ENCODE measurements at regions not wholly inside any gene's neighbourhood (a gene's known extent, or its start where the extent isn't known, plus 50 kb on each side); places are given as distances from the start of the nearest gene placed in this dataset.
"Not testable (repeated sequence)": the region's sequence is repeated elsewhere in the genome, so short reads cannot be mapped to it uniquely, and the experiment has no call there.

- H3K4me3 ChIP-seq (ENCODE audit: low read depth, low read length) = not testable (repeated sequence)
- DNase-seq (ENCODE audit: low read depth) = peak; percentile 9
Observed at GRCh38 chr1:95167503-95167902, 50.3 kb downstream of the TLCD4 start.

- no peak for TF ChIP-seq CTCF (conservative IDR thresholded peaks at IDR 0.05; ENCODE audit: low read depth, low read length)
- no peak for DNase-seq (ENCODE audit: low read depth)
Observed at GRCh38 chr1:95168028-95168427, 50.9 kb downstream of the TLCD4 start.

GRCh38 chr1:95168761-95169351 is 51.7 kb downstream of the TLCD4 start:
- H3K4me3 ChIP-seq (ENCODE audit: low read depth, low read length) = no peak overlapping the region
- no peak for TF ChIP-seq CTCF (conservative IDR thresholded peaks at IDR 0.05; ENCODE audit: low read depth, low read length)
- no peak for DNase-seq (ENCODE audit: low read depth)

More at GRCh38 chr1:95168028-95168427, 50.9 kb downstream of the TLCD4 start:
- no peak overlapping the region for H3K4me3 ChIP-seq (ENCODE audit: low read depth, low read length)

DNA sequence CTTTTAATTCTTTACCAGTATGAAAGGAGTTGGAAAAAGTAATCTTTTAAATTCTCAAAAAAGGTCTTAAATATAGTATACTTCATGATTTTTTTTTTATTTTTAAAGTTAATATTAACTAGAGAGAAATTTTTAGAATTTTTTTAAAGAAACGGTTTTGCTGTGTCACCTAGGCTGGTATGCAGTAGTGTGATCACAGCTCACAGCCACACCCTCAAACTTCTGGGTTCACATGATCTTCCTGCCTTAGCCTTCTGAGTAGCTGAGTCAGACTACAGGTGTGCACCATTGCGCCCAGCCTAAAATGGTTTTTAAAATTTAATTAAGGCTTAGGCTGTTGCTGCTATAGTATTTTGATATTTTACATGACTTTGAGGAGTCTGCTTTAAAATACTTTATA is 52.4 kb downstream of the TLCD4 start:
- no peak for DNase-seq (ENCODE audit: low read depth)
- no peak for TF ChIP-seq CTCF (conservative IDR thresholded peaks at IDR 0.05; ENCODE audit: low read depth, low read length)
- no peak overlapping the region for H3K4me3 ChIP-seq (ENCODE audit: low read depth, low read length)

DNA sequence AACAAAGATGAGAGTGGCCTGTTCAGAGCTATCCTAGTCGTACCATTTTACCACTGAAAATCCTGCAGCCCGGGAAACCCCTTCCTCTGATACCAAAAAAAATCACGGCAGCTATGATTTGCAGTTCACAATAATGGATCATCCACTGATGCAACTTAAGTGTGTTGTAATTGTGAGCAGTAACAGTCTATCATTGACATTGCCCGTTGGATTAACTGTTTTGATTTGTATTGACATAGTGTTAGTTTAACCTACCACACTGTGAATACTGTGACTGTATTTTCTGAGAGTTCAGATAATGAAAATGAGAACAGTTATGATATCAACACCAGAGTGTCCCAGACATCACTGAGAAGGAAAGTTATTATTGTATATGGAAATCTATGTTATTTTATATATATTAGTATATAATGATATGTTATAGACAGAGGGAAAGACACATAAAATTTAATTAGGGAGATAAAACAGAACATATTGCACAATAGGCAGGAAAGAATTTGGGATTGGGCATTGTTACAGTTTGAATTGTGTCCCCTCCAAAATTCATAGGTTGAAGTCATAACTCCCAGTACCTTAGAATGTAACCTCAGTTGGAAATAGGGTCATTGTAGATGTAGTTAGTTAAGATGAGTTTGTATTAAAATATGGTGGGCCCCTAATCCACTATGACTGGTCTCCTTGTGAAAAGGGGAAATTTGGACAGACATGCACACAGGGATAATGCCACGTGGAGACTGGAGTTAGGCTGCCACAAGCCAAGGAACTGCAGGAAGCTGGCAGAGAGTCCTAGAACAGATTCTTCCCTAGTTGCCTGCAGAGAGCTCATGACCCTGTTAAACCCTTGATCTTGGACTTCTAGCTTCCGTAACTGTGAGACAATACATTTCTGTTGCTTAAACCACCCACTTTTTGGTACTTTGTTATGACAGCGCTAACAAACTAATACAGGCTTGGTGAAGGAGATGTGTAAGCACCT is 54.4 kb downstream of the TLCD4 start:
- DNase-seq (ENCODE audit: low read depth) = no peak
- no peak overlapping the region for H3K4me3 ChIP-seq (ENCODE audit: low read depth, low read length)
- TF ChIP-seq CTCF (conservative IDR thresholded peaks at IDR 0.05; ENCODE audit: low read depth, low read length) = no peak

DNA sequence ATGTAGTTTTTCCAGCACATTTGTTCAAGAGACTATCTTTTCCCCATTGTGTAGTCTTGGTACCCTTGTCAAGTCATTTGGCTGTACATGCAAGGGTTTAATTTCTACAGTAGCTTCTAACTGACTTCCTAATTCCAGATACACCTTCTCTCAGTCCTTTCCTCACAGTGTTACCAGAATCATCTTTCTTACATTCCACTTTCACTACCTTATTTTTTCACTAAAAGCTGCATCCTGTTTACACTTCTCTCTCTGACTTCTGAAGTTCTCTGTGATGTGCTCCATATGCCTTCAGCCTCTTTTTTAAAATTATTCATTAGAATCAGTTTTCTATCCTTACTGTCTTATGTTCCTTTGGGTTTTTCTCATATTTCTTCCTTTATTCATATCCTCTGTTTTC is 57.1 kb upstream of the RWDD3 start:
- TF ChIP-seq CTCF (conservative IDR thresholded peaks at IDR 0.05; ENCODE audit: low read depth, low read length) = no peak
- no peak for DNase-seq (ENCODE audit: low read depth)
- H3K4me3 ChIP-seq (ENCODE audit: low read depth, low read length) = no peak overlapping the region

DNA sequence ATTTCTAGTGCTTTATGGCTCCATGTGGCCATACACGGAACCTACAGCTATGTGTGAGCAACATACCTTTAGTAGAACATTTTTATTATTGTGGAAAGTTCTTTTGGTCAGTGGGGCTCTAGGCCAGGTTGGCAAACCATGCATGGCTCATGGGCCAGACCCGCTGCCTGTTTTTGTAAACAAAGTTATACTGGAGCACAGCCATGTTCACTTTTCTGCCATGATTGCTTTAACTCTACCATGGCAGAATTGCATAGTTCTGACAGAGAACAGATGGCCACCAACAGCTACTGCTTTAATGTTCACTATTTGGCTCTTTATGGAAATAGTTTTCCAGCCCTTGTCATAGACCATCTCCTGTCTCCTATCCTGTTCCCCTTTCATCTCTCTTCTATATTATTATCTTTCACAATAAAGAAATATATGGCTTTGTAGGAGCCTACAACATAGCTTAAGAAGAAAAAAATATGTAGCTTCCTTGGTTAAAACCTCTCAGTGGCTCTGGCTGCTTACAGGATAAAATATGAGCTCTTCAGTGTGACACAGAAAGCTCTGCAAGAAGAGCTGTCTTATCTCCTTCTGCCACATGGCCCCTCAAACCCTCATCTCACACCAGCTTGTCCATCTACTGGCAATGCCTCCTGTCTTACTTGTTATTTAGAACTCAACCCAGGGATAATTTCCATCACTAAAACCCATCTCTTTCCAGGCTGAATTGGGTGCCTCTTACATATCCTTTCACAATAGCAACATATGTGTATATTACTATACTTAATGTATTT is 54.6 kb upstream of the RWDD3 start:
- no peak for DNase-seq (ENCODE audit: low read depth)
- TF ChIP-seq CTCF (conservative IDR thresholded peaks at IDR 0.05; ENCODE audit: low read depth, low read length) = no peak
- no peak overlapping the region for H3K4me3 ChIP-seq (ENCODE audit: low read depth, low read length)
